ENCODE measurements at regions not wholly inside any gene's neighbourhood (a gene's known extent, or its start where the extent isn't known, plus 50 kb on each side); places are given as distances from the start of the nearest gene placed in this dataset.
"Not testable (repeated sequence)": the region's sequence is repeated elsewhere in the genome, so short reads cannot be mapped to it uniquely, and the experiment has no call there.

DNA sequence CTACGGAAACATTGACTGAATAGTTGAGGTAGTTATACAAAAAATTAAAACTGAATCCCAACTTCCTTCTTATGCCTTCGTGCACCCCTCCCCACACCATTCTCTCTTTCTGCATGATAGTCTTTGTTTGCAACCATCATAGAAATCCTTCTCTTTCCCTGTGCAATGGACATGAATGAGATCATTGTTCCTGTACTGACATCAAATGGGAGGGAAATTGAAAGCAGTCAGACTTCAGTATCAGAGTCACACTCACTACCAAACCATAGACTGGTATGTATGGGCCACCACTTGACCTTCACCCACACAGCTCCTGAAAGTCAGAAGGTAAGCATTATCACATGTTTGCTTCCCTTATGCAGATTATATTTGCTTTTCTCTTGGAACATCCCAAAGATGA, 782.8 kb downstream of the BCL11A start:
- no peak for FAIRE-seq

DNA sequence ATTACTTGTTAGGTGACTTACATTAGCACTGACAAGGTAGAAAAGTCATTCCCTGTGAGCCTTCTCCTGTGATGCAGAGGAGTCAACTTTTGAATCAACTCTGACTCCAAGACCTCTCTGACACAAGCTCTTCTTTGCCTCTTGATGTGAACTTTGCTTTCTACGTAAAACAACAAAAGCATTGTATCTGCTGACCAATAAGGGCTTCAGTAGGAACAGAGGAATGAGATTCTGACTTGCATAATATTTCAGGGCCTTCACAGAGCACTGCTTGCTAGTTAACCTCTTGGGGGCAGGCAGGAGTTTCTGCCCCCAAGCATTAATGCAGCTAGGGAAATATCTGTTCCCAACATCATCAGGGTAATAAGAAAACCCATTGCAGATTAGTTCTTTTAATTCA, 791.5 kb downstream of the BCL11A start:
- no peak for FAIRE-seq

DNA sequence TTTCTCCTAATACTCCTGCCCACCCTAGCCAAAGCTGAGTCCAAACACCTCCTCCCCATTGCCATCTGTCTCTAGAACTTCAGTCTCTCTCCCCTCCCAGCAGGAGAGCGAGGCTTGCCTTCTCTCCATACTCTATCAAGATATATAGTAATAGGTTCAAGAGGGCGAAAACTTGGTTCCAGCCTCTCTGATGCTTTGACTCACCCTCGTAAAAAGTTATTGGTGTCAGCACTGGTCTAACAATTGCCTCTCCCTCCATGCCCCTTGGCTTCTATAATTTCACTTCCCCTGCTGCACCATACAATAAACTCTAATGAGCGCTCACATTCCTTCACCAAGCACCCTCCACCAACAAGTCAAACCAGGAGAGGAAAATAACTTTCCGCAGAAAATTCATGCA, 797.3 kb downstream of the BCL11A start:
- no peak for FAIRE-seq

DNA sequence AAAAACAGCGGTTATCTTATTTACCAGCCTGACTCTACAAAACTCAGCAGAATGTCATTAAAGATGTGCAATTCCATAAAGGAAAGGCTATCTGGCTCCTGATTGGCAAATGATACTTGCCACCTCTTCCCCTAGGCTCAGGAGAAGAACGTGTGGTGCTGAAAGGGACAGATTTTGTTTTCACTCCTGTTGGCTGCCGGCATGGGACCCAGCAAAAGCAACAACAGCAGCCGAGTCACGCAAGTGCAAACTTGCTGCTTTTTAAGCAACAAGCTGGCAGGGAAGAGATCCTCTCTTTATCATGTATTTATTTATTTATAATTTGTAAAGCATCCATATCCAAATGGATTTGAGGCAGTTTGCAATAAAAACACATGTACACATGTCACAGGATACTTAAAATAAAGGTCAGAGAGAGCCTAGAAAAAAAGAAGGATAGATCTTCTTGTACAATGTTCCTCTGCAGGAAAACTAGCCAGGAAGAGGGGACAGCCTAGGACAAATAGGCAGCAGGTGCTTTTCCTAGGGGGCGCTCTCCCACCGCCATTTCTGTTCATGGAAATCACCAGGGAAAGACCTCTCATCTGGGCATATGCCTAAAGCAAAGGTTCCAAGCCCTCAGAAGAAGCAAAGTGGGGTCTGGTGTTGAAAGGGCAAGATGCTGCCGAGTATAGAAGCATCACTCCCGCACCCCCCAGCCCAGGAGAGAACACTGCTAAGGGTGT, 799.3 kb downstream of the BCL11A start:
- no peak for FAIRE-seq

DNA sequence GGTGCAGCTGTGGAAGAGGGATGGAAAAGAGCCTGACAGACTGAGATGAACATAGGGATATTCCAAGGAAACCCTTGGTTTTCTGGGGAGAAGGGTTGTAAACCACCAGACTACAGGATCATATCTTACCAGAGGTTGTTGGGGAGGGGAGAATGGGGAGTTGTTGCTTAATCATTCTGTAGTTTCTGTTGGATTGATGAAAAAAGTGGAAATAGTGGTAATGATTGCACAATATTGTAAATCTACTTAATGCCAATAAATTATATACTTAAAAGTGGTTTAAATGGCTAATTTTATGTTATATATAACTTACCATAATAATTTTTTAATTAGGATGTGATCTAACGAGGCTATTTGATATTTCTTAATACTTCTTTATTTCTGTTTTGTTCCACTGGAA, 800.9 kb downstream of the BCL11A start:
- no peak for FAIRE-seq

DNA sequence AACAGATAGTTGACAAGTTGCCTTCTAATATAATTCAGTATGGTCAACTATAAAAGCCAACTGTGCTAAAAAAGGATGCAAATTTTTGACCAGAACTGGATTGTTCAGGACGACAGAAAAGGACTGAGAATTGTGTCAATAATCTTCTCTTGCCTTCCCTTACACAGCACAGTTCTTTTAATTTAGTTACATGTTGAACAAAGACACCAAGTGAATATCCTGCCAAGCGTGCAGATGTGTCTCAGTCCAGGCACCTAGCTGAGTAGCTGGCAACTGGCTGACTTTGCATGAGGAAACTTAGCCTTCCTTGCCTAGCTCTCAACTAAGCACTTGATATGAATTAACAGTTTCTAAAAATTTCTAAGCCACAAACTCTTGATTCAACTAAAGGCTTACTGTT, 801.4 kb downstream of the BCL11A start:
- FAIRE-seq: no peak

DNA sequence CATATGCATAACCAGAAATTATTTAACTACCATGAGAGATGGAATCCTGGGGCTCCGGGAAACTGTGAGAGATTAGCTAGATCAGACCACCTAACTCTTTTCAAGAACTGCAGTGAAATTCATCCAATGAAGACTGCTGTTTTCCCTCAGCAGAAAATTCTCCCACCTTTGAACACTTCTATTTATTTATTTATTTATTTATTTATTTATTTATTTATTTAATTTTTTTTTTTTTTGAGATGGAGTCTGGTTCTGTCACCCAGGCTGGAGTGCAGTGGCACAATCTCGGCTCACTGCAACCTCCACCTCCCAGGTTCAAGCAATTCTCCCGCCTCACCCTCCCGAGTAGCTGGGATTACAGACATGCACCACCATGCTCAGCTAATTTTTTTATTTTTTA, 802.2 kb downstream of the BCL11A start:
- FAIRE-seq: not testable (repeated sequence)

DNA sequence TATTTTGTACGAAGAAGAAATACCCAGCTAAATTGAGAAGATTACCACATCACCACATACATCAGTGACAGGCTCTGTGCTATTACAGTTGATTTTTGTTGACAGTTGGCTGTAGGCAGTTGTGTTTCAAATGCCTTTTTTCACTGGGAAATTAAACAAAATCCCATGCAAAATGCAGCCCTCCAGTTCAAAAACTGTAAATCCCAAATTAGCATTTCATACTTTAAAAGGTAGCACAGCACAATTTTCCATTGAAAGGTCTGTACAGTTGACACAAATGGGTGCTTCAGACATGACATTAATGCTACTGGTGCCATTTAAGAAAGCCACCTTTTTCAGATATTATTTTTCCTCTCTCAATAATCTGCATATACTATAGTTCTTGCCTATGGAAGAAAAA, 807.2 kb downstream of the BCL11A start:
- no peak for FAIRE-seq

DNA sequence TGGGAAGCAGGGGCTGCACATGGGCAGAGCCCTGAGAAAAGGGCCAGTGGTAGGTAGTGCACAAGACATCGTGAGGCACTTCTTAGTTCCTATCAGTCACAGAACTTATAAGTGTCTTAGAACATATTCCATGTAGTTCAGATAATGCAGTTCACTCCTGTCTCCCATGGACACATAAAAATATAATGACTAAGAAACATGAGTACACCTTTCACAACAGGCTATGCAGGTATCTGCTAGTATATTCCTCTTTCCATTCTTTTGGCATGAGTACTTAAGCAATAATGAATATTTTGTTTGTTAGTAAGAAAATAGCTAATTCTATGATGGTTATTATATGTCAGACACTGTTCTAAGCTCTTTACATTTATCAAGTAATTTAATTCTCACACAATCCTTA, 808.4 kb downstream of the BCL11A start:
- no peak for FAIRE-seq

DNA sequence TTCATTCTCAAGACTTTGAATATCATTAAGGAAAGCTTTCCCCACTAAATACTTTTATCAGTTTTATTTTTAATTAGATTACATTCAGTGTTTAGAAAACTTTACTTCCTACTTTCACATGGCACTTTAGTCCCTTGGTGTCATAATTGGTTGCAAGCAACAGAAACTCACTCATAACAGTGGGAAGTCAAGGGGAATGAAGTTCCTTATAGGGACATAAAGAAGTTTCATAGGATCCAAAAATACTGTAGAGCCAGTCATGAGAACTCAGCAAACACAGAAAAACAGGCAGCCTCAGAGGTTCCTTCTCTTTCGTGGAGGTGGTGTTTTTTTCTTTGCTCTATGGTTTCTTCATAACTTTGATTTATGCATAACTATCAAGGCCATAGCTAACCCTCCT, 809.0 kb downstream of the BCL11A start:
- FAIRE-seq: no peak

DNA sequence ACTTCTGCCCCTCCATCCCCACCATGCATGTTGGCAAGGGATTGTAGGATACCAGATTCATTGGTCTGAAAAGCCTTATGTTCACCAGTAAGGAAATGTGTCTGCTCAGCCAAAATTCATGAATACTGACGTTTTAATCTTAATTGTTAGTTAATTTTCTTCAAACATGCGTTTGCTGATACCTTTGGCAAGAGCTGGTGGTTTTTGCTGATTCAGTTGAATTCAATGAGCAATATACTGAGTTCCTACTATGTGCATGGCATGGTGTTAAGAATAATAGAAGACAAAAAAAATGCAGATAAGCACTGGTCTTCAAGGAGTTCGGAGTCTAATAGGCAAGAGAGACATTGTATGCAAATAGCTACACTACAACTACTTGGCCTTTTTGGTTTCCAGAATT, 811.6 kb downstream of the BCL11A start:
- FAIRE-seq: no peak

DNA sequence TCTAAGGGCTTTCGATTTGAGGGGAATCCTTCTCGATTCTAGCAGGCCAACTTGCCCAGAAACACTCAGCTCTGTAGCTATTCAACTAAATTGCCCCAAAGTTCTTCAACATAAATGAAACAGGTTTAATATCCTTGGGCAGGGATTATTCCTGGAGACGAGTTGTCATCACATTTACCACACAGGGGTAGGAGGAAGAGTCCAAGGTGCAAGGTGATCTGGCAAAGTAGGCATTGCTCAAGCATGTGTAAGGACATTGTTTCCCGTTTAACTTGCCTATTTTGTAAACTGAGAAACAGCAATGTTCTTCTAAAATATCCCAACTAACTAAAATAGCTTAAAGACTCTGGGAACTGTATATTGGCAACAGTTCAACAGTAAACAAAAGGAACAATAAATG, 814.3 kb downstream of the BCL11A start:
- FAIRE-seq: no peak

DNA sequence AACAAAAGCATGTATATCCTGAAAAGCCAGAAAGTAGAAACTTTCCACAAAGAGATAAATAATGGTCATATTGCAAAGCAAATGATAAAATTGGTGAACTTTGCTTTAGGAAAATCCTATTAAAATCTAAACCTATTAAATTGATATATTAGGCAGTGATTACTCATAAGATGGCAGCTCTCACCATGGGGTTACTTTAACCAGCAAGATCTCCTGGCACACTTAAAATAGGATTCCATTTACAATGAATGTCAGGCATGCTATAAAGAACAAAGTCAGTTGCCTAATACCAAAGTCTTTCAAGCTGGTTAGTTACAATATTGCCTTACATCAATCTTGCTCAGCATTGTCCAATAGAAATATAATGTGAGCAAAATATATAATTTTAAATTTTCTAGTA, 816.2 kb downstream of the BCL11A start:
- no peak for FAIRE-seq

DNA sequence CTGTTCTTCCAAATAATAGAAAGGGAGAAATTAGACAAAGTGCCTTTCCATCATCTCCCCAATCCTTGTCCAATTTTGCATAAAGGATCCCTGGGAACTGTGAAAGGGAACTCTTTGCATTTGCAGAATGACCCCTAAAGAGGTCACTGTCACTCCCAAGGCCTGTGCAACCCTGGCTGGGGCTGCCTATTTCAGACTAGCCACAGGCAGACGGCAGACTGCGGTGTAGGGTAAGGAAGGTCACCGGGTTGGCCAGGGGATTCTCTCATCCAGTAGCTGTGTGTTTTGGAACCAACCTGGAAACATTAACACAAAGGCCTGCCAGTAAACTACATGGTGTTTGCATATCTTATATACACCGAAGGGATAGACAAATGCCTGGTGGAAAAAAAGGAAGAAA, 818.7 kb downstream of the BCL11A start:
- no peak for FAIRE-seq

DNA sequence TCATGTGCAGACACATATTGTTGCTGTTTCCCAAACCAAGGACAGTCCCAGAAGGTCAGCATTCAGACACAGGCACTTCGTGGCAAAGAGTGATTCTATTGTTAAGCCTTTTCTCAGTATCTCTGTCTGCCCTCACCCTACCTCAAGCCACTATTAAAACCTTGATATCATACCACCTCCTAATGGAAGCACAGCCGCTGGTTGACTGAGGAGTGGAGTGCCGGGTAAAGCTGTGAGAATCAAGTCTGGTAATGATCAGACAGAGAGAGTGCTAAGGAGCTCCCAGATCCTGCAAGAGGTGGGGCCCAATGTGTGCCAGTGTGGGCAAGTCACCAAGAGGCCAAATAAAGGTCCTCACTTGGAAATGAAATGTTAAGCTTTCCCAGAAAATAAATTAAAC, 819.5 kb downstream of the BCL11A start:
- no peak for FAIRE-seq

DNA sequence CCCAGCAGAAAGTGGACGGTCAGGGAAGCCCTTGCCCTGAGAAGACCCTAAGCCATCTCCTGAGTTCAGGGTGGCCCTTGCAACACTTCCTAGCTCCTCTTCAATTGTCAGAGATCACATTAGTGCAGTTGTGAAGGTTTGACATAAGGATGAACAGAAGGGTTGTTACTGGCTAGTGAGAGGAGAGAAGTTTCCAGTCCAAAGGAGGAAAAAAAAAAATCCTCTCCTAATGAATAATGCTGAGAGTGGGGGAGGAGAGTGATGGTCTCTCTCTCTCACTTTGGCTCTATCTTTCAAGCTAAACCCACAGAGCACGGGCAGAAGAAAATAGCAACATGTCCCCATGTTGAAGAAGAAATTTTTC, 819.9 kb downstream of the BCL11A start:
- no peak for FAIRE-seq

DNA sequence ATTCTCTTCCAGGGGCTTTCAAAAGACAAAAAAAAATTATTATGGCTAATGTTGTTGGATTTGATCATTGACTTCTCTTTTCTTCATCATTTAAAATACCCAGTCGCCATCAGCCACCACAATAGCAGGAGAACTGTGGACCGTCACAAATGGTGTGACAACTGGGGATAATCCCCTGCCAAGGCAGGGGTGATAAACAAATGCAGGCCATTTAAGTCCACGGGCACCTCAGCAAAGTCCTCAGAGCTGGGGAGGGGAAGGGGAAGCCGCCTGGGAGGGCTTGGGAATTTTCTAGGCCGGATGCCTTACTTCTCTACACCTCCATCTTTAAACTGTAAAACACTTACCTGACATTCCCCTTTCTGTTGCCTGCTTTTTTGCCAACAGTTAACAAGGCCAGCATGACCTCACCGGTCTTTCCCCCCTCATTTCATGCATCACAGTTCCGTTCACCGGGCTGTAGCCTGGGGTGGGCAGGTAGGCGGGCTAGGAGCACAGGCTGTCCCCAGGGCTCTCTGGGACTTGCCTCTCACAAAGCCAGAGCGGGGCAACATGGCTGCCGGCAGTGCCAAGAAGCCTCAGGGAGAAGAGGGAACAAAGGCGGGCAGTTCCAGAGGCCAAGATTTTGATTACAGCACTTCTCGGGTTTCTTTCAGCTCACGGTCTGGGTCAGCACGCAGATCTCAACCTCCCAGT, 820.4 kb downstream of the BCL11A start:
- no peak for FAIRE-seq

DNA sequence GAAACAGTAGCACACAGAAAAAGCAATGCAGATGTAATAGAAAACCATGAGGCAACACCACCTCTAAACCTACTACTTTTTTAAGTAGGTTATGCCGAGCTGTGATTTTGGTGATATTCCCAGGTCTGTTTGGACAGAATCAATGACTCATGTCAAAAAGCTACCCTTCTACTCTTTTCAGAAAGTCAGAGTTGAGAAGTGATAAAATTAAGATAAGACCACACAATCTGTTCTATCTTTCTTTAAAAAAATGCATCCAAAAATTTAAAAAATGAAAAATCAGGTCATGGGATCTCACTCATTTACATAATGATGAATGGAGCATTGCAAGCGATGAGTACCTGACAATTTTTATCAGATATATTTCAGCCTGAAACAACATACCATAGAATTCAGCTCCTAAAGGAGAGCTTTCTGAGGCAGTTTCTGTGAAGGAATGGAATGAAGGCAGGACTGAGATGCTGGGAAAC, 826.3 kb downstream of the BCL11A start:
- no peak for FAIRE-seq

DNA sequence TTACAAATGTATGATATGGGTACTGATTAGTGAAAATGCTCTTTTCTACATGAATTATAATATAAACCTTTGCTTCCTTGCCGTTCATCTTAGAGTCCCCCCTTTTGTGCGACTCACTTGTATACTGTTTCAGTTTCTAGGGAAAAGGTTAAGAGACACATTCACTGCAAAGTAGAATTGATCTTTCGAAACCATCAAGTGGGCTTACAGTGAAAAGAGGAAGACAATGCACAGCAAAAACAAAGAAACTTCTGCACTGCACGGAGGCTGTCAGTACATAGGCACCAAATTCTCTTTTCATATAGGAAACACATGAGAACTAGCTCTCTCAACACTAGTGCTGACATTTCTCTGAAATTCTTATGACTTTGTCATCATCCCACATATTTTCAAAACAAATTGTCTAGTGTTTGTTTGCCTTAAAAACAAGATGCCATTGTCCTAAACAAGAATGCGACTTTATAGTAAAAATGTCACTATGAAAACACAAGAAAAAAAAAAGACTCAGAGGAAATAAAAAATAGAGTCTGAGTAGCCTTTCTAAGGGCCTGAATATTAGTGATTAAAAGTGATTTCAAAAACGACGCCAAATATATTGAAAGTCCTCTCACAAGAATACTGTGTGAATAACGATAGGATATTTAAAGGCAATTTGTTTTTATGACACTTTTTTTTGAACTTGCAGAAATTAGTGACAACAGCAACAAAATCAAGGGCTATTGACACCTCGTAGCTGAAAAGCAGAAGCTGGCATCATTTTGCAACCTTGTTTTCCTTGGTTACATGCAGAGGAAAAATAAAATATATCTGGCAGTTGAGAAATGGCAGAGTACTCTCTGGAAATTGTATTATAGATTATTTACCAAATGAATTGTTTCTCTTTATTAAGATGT, 827.0 kb downstream of the BCL11A start:
- FAIRE-seq: no peak

DNA sequence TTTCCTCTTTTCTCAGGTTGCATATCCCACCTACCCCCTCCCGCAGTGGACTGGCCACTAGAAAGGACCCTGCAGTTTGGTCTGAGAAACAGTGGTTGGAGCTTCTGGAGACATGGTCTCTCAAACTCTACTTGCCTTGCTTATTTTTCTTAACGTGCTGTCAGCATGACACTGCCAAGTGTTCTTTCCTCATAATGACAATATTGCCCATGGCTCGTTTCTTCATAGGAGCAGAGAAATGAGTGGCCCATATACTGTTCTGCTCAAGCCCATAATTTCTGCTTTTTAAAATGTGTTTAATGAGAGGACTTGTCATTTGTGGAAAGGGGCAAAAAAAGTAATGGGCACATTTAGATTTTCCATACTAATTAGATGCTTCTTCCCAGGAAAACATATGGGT, 828.7 kb downstream of the BCL11A start:
- no peak for FAIRE-seq

DNA sequence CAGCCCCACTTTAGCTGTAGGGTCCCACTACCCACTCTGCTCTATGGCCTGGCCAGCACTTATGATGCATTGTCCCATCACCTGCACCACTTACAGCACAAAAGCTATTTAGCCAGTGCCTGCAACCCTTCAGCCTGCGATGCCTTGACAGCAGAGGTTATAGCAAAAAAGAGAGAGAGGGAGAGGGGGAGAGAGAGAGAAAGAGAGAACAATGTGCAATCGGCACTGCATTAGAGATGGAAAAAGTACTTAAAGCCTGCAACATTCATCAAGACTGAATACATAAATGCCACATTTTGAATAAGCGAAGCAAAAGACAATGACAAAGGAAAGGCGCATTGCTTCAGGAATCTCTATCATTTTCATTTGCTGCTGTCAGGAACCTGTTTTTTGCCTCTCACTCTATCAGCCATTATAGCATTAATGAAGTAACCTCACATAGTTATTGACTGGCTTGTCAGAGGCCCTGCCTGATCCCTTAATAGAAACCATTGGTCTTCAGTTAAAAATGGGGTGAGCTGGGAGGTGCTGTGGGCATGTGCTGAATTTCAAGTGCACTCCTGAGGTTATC, 833.1 kb downstream of the BCL11A start:
- no peak for FAIRE-seq

DNA sequence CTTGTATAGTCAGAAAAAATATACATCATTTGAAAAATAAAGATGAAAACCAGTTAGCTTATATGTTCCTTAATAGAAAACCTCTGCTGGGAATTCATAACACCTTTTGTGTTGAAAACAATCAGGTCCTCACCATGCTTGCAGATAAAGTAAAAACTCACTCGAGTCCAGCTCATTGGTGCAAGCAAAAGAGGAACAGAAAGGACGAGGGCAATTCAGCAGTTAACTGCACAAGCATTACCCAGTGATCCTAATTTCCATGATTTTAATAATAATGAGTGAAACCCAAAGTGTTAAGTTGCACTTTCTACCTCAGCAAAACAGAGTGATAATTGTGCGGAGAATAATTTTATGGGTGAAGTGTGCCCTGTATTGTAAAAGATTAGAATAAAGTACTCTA, 839.9 kb downstream of the BCL11A start:
- FAIRE-seq: no peak

DNA sequence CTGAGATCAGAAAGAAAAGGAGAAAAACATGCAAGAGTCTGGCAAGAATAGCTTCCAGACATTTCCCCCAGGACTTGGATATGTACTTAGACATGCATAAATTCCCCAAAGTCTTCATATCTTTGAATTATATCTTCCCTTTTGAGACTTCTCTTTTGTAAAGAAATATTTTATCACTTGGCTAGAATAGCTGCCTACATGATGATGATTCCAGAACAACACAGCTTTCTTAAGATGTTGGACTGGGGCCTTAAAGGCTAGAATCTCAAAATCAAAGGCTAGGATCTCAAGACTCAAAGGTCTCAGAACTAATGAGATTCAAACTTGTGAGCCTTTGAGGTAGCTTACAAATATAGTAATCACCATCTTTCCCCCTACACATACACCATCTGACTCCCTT, 842.3 kb downstream of the BCL11A start:
- FAIRE-seq: no peak

DNA sequence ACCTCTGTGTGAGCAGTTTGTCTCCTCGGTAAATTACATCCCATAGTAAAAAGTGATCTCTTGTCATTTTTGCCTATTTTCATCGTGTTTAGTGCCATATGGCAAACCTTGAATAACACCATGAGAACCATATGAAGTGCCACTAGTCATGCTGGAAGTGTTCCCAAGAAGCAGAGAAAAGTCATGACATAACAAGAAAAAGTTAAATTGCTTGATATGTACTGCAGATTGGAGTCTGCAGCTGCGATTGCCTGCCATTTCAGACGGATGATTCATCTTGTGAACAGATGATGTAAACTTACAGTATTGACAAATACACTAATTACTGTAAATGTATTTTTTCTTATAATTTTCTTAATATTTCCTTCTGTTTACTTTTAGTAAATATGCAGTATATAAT, 846.7 kb downstream of the BCL11A start:
- no peak for FAIRE-seq

All from TTC549 (cell line).